ENCODE measurements at regions not wholly inside any gene's neighbourhood (a gene's known extent, or its start where the extent isn't known, plus 50 kb on each side); places are given as distances from the start of the nearest gene placed in this dataset.

- Mint-ChIP-seq H3K27ac (ENCODE audit: unreplicated experiment) (no peak overlapping the region), H3K27me3 (ENCODE audit: unreplicated experiment) (peaks cover 14% of the 10 kb centered on the region), H3K9me3 (ENCODE audit: low read depth, unreplicated experiment) (peaks cover 2% of the 10 kb centered on the region), H3K4me3 (ENCODE audit: low read depth, unreplicated experiment) (no peak overlapping the region), H3K4me1 (ENCODE audit: low read depth, unreplicated experiment) (peaks cover 16% of the 10 kb centered on the region), H3K36me3 (ENCODE audit: insufficient read depth, unreplicated experiment) (no peaks in the 10 kb centered on the region)
- intact Hi-C loops (cut with micrococcal nuclease; ENCODE audit: unreplicated experiment) = no loop called here
- CTCF ChIA-PET = no interaction called here
- TF ChIP-seq CTCF (IDR thresholded peaks at IDR 0.05; ENCODE audit: unreplicated experiment) = no peak
- no TSS peak for BruUV-seq (replicated peaks)
- no peak for DNase-seq
These were observed 82.6 kb upstream of the CCN6 start for GRCh38 chr6:111971181-111971841.

GRCh38 chr6:111971866-111972532 is 81.9 kb upstream of the CCN6 start:
- no peaks in the 10 kb centered on the region for H3K36me3 Mint-ChIP-seq (ENCODE audit: insufficient read depth, unreplicated experiment)
- no peak for TF ChIP-seq CTCF (IDR thresholded peaks at IDR 0.05; ENCODE audit: unreplicated experiment)
- peaks cover 9% of the 10 kb centered on the region for H3K27me3 Mint-ChIP-seq (ENCODE audit: unreplicated experiment)
- H3K27ac Mint-ChIP-seq (ENCODE audit: unreplicated experiment) = no peak overlapping the region
- no peak overlapping the region for H3K4me3 Mint-ChIP-seq (ENCODE audit: low read depth, unreplicated experiment)
- DNase-seq = no peak
- peaks cover 16% of the 10 kb centered on the region for H3K4me1 Mint-ChIP-seq (ENCODE audit: low read depth, unreplicated experiment)
- no TSS peak for BruUV-seq (replicated peaks)
- peaks cover 2% of the 10 kb centered on the region for H3K9me3 Mint-ChIP-seq (ENCODE audit: low read depth, unreplicated experiment)
- CTCF ChIA-PET = no interaction called here
- intact Hi-C loops (cut with micrococcal nuclease; ENCODE audit: unreplicated experiment) = no loop called here

- Mint-ChIP-seq H3K4me3 (ENCODE audit: low read depth, unreplicated experiment) (no peak overlapping the region), H3K4me1 (ENCODE audit: low read depth, unreplicated experiment) (peaks cover 16% of the 10 kb centered on the region), H3K9me3 (ENCODE audit: low read depth, unreplicated experiment) (peaks cover 2% of the 10 kb centered on the region), H3K27ac (ENCODE audit: unreplicated experiment) (peak overlapping the region; percentile 22), H3K36me3 (ENCODE audit: insufficient read depth, unreplicated experiment) (no peaks in the 10 kb centered on the region), H3K27me3 (ENCODE audit: unreplicated experiment) (peaks cover 2% of the 10 kb centered on the region)
- no peak for DNase-seq
- BruUV-seq (replicated peaks) = no TSS peak
- intact Hi-C loops (cut with micrococcal nuclease; ENCODE audit: unreplicated experiment) = no loop called here
- no peak for TF ChIP-seq CTCF (IDR thresholded peaks at IDR 0.05; ENCODE audit: unreplicated experiment)
- CTCF ChIA-PET = no interaction called here
These were observed 81.2 kb upstream of the CCN6 start for GRCh38 chr6:111972745-111973117.

GRCh38 chr6:111973118-111973761 is 80.7 kb upstream of the CCN6 start:
- no peak overlapping the region for H3K4me3 Mint-ChIP-seq (ENCODE audit: low read depth, unreplicated experiment)
- no peaks in the 10 kb centered on the region for H3K27me3 Mint-ChIP-seq (ENCODE audit: unreplicated experiment)
- H3K27ac Mint-ChIP-seq (ENCODE audit: unreplicated experiment) = peak overlapping the region; percentile 22
- intact Hi-C loops (cut with micrococcal nuclease; ENCODE audit: unreplicated experiment) = no loop called here
- CTCF ChIA-PET = interaction anchor here (0.5 to 1.5 kb wide), 2 partner anchors 12 to 550 kb away, joined by 4 to 5 read pairs; no protein-coding TSS in a partner anchor
- no peak for DNase-seq
- H3K36me3 Mint-ChIP-seq (ENCODE audit: insufficient read depth, unreplicated experiment) = no peaks in the 10 kb centered on the region
- H3K9me3 Mint-ChIP-seq (ENCODE audit: low read depth, unreplicated experiment) = peaks cover 2% of the 10 kb centered on the region
- no peak for TF ChIP-seq CTCF (IDR thresholded peaks at IDR 0.05; ENCODE audit: unreplicated experiment)
- BruUV-seq (replicated peaks) = no TSS peak
- peaks cover 16% of the 10 kb centered on the region for H3K4me1 Mint-ChIP-seq (ENCODE audit: low read depth, unreplicated experiment)

Data from Calu3 (cell line).